ENCODE measurements at regions not wholly inside any gene's neighbourhood (a gene's known extent, or its start where the extent isn't known, plus 50 kb on each side); places are given as distances from the start of the nearest gene placed in this dataset.

- ChIA-PET POLR2A (no interaction called here), CTCF (ENCODE audit: low intra/inter-chr PET ratio) (no interaction called here)
- DNase-seq (ENCODE audit: extremely low read depth in 1 of 4, low spot score in 3 of 4) (no peak), FAIRE-seq (no peak), ATAC-seq (no peak)
- H3K9ac ChIP-seq (ENCODE audit: insufficient read depth in 1 of 2, low read depth in 2 of 2, low read length in 2 of 2), result no peak overlapping the region
- no peaks in the 10 kb centered on the region for H3K4me1 ChIP-seq (replicated peaks in 1 of 2; ENCODE audit: control insufficient read depth in 2 of 2, insufficient read depth in 2 of 2, low read length in 2 of 2)
- no peaks in the 10 kb centered on the region for H3K9me1 ChIP-seq (ENCODE audit: control insufficient read depth, insufficient read depth, low read length)
- H3K27me3 ChIP-seq (ENCODE audit: control insufficient read depth in 2 of 2, insufficient read depth in 2 of 2, low read length in 2 of 2), result no peaks in the 10 kb centered on the region
- intact Hi-C loops (cut with micrococcal nuclease), result no loop called here
- H3K27ac ChIP-seq (ENCODE audit: extremely low read depth, low read depth, low read length), result no peak overlapping the region
- H4K20me1 ChIP-seq (replicated peaks; ENCODE audit: control insufficient read depth, insufficient read depth, low read length), result no peaks in the 10 kb centered on the region
- BruUV-seq (replicated peaks), result no TSS peak
- no peak overlapping the region for H3K4me2 ChIP-seq (ENCODE audit: insufficient read depth, low read length)
- in situ Hi-C loops (cut with MboI), result no loop called here
- no peak overlapping the region for H3K4me3 ChIP-seq
- no peaks in the 10 kb centered on the region for H3K79me2 ChIP-seq (ENCODE audit: control insufficient read depth, insufficient read depth, low read length)
- H3K9me3 ChIP-seq (replicated peaks; ENCODE audit: control insufficient read depth, insufficient read depth, low read depth, low read length), result no peaks in the 10 kb centered on the region
- H2AFZ ChIP-seq (ENCODE audit: low read depth, low read length), result no peak overlapping the region
- TF ChIP-seq ZNF75A (CRISPR knock-in tag; IDR thresholded peaks at IDR 0.05) (no peak), MAZ (CRISPR knock-in tag; conservative IDR thresholded peaks at IDR 0.05 in 1 of 2, IDR thresholded peaks at IDR 0.05 in 1 of 2) (no peak), ZNF407 (IDR thresholded peaks at IDR 0.05; ENCODE audit: low read depth) (no peak), TARDBP (IDR thresholded peaks at IDR 0.05) (no peak), MTA2 (IDR thresholded peaks at IDR 0.05; ENCODE audit: low read depth) (no peak), HDAC1 (IDR thresholded peaks at IDR 0.05) (no peak), CC2D1A (IDR thresholded peaks at IDR 0.05) (no peak), RB1 (IDR thresholded peaks at IDR 0.05; ENCODE audit: low read depth) (no peak), SOX6 (IDR thresholded peaks at IDR 0.05) (no peak), ZNF79 (CRISPR knock-in tag; IDR thresholded peaks at IDR 0.05; ENCODE audit: low read depth) (no peak), HCFC1 (IDR thresholded peaks at IDR 0.05; ENCODE audit: low read depth, low read length) (no peak), ZNF551 (CRISPR knock-in tag; IDR thresholded peaks at IDR 0.05) (no peak), MXI1 (IDR thresholded peaks at IDR 0.05; ENCODE audit: low read depth, low read length) (no peak), EHMT2 (IDR thresholded peaks at IDR 0.05) (no peak), POLR3A (IDR thresholded peaks at IDR 0.05; ENCODE audit: borderline replicate concordance, extremely low read depth, insufficient read depth, insufficient read length) (no peak), KLF6 (CRISPR knock-in tag; IDR thresholded peaks at IDR 0.05; ENCODE audit: borderline replicate concordance) (no peak)
- TF ChIP-seq, protein P1, sequence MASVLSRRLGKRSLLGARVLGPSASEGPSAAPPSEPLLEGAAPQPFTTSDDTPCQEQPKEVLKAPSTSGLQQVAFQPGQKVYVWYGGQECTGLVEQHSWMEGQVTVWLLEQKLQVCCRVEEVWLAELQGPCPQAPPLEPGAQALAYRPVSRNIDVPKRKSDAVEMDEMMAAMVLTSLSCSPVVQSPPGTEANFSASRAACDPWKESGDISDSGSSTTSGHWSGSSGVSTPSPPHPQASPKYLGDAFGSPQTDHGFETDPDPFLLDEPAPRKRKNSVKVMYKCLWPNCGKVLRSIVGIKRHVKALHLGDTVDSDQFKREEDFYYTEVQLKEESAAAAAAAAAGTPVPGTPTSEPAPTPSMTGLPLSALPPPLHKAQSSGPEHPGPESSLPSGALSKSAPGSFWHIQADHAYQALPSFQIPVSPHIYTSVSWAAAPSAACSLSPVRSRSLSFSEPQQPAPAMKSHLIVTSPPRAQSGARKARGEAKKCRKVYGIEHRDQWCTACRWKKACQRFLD (CRISPR knock-in tag; IDR thresholded peaks at IDR 0.05), result no peak
- H3K36me3 ChIP-seq (ENCODE audit: control insufficient read depth, insufficient read depth, low read length), result no peaks in the 10 kb centered on the region
These were observed 239.4 kb upstream of the PDE3A start for GRCh38 chr12:20128928-20129327.

Measured in K562 (cell line).